Colonic mucosa (tissue), 4 donors: ENCODE measurements at regions not wholly inside any gene's neighbourhood (a gene's known extent, or its start where the extent isn't known, plus 50 kb on each side); places are given as distances from the start of the nearest gene placed in this dataset.
A peak's percentile ranks its signal among the peaks of the same experiment; 100 is the strongest.

Experiments used
- DNase-seq: peaks from one replicate; pipeline ENCODE4 v3.0.0-alpha.2; 2020
- H3K27ac ChIP-seq: fragments of 200-600 bp; one replicate; pipeline ENCODE4 v1.8.0; 2021
- H3K27me3 ChIP-seq: fragments of 200-600 bp; one replicate; pipeline ENCODE4 v1.8.0; 2021
- H3K36me3 ChIP-seq: fragments of 200-600 bp; one replicate; pipeline ENCODE4 v1.8.0; 2021
- H3K4me1 ChIP-seq: fragments of 200-600 bp; one replicate; pipeline ENCODE4 v1.8.0; 2021; ENCODE audit warnings: mild to moderate bottlenecking
- H3K4me3 ChIP-seq: fragments of 200-600 bp; one replicate; pipeline ENCODE4 v1.8.0; 2021
- H3K9ac ChIP-seq, 2 donors: one replicate each; pipeline ENCODE4 v1.7.0; 2013; ENCODE audit warnings: control low read depth in 2 of 2, low read depth in 2 of 2, low read length in 2 of 2
- H3K9me3 ChIP-seq: fragments of 200-600 bp; one replicate; pipeline ENCODE4 v1.8.0; 2021
- CTCF ChIP-seq: fragments of 200-600 bp; IDR thresholded peaks from one replicate; pipeline ENCODE4 v1.8.0; 2022; ENCODE audit warnings: antibody characterized with exemption, mild to moderate bottlenecking
- intact Hi-C: fragments of 100-400 bp; cut with DNase I; formaldehyde crosslinking; loops from one replicate; pipeline ENCODE4 v1.14.1; 2022
- donor health status: healthy.
- donor health status: DM: no; HTN: no; CAD: no.
- donor health status: DM: no; HTN: no; CAD: no.

DNA sequence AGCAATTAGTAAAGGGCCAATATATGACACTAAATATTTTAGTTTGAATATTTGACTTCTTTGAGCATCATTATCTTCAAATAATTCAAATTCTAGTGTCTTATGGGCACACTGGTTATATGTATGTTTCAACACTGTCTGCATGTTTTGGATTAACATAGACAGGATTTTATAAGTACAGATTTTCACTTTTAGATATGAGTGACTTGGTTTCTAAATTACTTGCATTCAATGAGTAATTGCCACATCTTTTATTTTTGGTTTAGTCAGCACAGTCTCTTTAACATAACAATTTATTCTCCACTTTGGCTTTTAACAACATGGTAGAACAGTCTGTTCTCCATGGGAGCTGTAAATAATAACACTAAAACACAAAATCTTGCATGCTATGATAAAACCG is 674.8 kb downstream of the TBL1XR1 start:
- H3K9ac ChIP-seq = no peak overlapping the region
- no peak overlapping the region for H3K4me3 ChIP-seq
- DNase-seq = no peak
- H3K4me1 ChIP-seq = no peaks in the 10 kb centered on the region
- H3K9me3 ChIP-seq = no peaks in the 10 kb centered on the region
- no peak for TF ChIP-seq CTCF
- intact Hi-C loops = no loop called here
- H3K27me3 ChIP-seq = no peaks in the 10 kb centered on the region
- H3K36me3 ChIP-seq = no peaks in the 10 kb centered on the region
- H3K27ac ChIP-seq = no peak overlapping the region

DNA sequence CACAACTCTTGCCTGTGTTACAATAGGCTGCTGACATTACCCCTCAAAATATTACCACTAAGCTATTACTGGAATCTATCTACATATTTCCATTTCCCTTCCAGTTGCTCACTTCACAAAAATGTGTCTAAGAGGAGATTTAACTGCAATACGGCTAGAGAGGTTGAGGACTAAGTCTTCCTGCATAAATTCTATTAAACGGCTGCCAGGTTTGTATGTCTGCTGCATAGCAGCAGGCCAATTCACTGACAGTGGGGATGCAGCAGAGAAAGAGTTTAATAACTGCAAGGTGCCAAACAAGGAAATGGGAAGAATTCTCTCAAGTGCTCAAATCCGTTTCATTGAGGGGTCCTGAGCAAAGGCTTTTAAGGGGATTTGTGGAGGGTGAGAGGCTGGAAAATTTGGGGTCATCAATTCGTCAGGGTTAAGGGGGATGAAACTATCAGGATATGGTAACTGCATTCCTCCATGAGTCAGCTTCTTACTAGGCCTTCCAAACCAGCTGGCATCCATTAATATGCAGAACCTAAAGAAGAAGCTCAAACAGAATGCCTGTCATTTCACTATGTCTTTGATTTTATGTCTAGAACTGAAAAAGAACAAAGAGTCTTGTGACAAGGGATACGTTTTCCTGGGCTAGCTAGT is 675.6 kb downstream of the TBL1XR1 start:
- Histone ChIP-seq H3K9me3 (no peaks in the 10 kb centered on the region), H3K4me1 (no peaks in the 10 kb centered on the region), H3K9ac (no peak overlapping the region), H3K4me3 (no peak overlapping the region), H3K36me3 (no peaks in the 10 kb centered on the region), H3K27ac (no peak overlapping the region), H3K27me3 (no peaks in the 10 kb centered on the region)
- intact Hi-C loops = no loop called here
- no peak for TF ChIP-seq CTCF
- no peak for DNase-seq

DNA sequence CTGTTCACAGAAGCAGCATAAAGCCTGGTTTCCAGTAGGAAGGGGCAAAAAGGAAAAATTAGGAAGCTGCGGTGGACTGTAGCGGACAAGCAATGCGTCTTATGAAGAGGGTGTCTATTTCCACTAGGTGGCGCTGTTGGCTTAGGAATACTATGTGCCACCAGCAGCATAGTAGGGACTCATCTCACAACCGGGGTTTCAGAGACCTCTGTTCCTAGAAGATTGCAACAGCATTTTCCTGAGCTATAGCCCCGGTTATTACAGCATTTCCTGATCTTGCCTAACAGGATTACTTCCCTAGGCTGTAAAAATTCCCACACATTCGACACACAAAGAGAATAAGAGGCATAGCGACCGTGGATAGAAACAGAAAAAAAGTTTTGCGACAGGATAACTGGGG is 683.0 kb downstream of the TBL1XR1 start:
- DNase-seq = no peak
- no peaks in the 10 kb centered on the region for H3K9me3 ChIP-seq
- H3K36me3 ChIP-seq = no peaks in the 10 kb centered on the region
- no peak overlapping the region for H3K9ac ChIP-seq
- intact Hi-C loops = no loop called here
- peak; percentile 28 for TF ChIP-seq CTCF
- H3K4me1 ChIP-seq = no peaks in the 10 kb centered on the region
- H3K27ac ChIP-seq = no peak overlapping the region
- no peak overlapping the region for H3K4me3 ChIP-seq
- no peaks in the 10 kb centered on the region for H3K27me3 ChIP-seq

GRCh38 chr3:176513604-176514003 is 683.7 kb downstream of the TBL1XR1 start:
- no peak overlapping the region for H3K4me3 ChIP-seq
- no peak overlapping the region for H3K9ac ChIP-seq
- H3K27ac ChIP-seq = no peak overlapping the region
- TF ChIP-seq CTCF = no peak
- no peak for DNase-seq
- no peaks in the 10 kb centered on the region for H3K27me3 ChIP-seq
- no peaks in the 10 kb centered on the region for H3K36me3 ChIP-seq
- intact Hi-C loops = no loop called here
- H3K4me1 ChIP-seq = no peaks in the 10 kb centered on the region
- no peaks in the 10 kb centered on the region for H3K9me3 ChIP-seq

GRCh38 chr3:176512037-176512436 is 685.2 kb downstream of the TBL1XR1 start:
- TF ChIP-seq CTCF = no peak
- no peak overlapping the region for H3K9ac ChIP-seq
- no peak overlapping the region for H3K4me3 ChIP-seq
- H3K4me1 ChIP-seq = no peaks in the 10 kb centered on the region
- intact Hi-C loops = no loop called here
- H3K27ac ChIP-seq = no peak overlapping the region
- H3K9me3 ChIP-seq = no peaks in the 10 kb centered on the region
- H3K36me3 ChIP-seq = no peaks in the 10 kb centered on the region
- no peaks in the 10 kb centered on the region for H3K27me3 ChIP-seq
- no peak for DNase-seq
